ENCODE measurements at regions not wholly inside any gene's neighbourhood (a gene's known extent, or its start where the extent isn't known, plus 50 kb on each side); places are given as distances from the start of the nearest gene placed in this dataset.

GRCh38 chr7:46675456-46675855, 754.4 kb upstream of the IGFBP3 start:
- Mint-ChIP-seq H3K9me3 (ENCODE audit: unreplicated experiment) (no peaks in the 10 kb centered on the region), H3K4me3 (ENCODE audit: unreplicated experiment) (no peak overlapping the region), H3K4me1 (ENCODE audit: unreplicated experiment) (peaks cover 14% of the 10 kb centered on the region), H3K27ac (ENCODE audit: unreplicated experiment) (no peak overlapping the region), H3K36me3 (ENCODE audit: unreplicated experiment) (no peaks in the 10 kb centered on the region), H3K27me3 (ENCODE audit: unreplicated experiment) (no peaks in the 10 kb centered on the region)
- TF ChIP-seq CTCF (IDR thresholded peaks at IDR 0.05) = no peak
- DNase-seq (ENCODE audit: extremely low spot score, unreplicated experiment) = no peak

DNA sequence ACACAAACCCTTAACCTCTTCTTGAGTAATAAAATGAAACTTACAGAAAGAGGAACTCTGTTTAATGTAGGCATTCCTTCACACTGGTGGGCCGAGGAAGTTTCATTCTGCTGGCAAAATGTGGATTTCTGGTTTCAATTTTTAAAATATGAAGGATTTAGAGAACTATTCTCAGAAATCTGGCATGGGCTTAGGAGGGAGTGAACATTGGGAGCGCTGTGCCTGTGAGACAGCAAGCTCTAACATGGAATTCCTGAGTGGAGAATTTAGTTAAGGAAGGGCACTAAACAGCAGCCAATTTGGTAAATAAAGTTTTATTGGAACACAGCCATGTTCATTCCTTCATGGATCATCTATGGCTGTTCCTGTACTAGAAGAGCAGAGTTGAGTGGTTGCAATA, 751.8 kb upstream of the IGFBP3 start:
- DNase-seq (ENCODE audit: extremely low spot score, unreplicated experiment) = no peak
- no peaks in the 10 kb centered on the region for H3K27me3 Mint-ChIP-seq (ENCODE audit: unreplicated experiment)
- H3K4me1 Mint-ChIP-seq (ENCODE audit: unreplicated experiment) = peaks cover 3% of the 10 kb centered on the region
- H3K9me3 Mint-ChIP-seq (ENCODE audit: unreplicated experiment) = no peaks in the 10 kb centered on the region
- no peak overlapping the region for H3K4me3 Mint-ChIP-seq (ENCODE audit: unreplicated experiment)
- no peaks in the 10 kb centered on the region for H3K36me3 Mint-ChIP-seq (ENCODE audit: unreplicated experiment)
- no peak overlapping the region for H3K27ac Mint-ChIP-seq (ENCODE audit: unreplicated experiment)
- no peak for TF ChIP-seq CTCF (IDR thresholded peaks at IDR 0.05)

GRCh38 chr7:46671108-46671769, 750.2 kb upstream of the IGFBP3 start:
- DNase-seq (ENCODE audit: extremely low spot score, unreplicated experiment) = no peak
- Mint-ChIP-seq H3K27ac (ENCODE audit: unreplicated experiment) (no peak overlapping the region), H3K27me3 (ENCODE audit: unreplicated experiment) (no peaks in the 10 kb centered on the region), H3K36me3 (ENCODE audit: unreplicated experiment) (peaks cover 4% of the 10 kb centered on the region), H3K9me3 (ENCODE audit: unreplicated experiment) (peaks cover 16% of the 10 kb centered on the region), H3K4me3 (ENCODE audit: unreplicated experiment) (no peak overlapping the region), H3K4me1 (ENCODE audit: unreplicated experiment) (peaks cover 3% of the 10 kb centered on the region)
- no peak for TF ChIP-seq CTCF (IDR thresholded peaks at IDR 0.05)

DNA sequence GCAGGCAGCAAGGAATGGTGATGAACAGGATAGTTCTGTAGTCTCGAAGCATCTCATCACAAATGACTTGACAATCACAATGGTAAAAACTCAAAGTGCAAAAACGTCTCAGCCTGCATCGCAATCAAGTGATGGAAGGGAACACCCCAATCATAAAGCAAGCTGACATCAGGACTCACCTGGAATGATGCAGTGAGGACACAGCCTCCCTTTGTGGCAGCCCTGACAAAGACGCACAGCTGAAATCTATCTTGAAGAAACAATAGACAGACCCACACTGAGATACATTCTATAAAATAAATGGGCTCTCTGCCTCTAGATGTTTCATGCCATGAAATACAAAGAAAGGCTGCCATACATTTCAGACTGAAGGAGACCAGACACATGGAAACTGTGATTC, 748.0 kb upstream of the IGFBP3 start:
- Mint-ChIP-seq H3K27me3 (ENCODE audit: unreplicated experiment) (no peaks in the 10 kb centered on the region), H3K4me3 (ENCODE audit: unreplicated experiment) (no peak overlapping the region), H3K27ac (ENCODE audit: unreplicated experiment) (no peak overlapping the region), H3K4me1 (ENCODE audit: unreplicated experiment) (peaks cover 11% of the 10 kb centered on the region), H3K9me3 (ENCODE audit: unreplicated experiment) (peaks cover 20% of the 10 kb centered on the region), H3K36me3 (ENCODE audit: unreplicated experiment) (peaks cover 4% of the 10 kb centered on the region)
- no peak for TF ChIP-seq CTCF (IDR thresholded peaks at IDR 0.05)
- DNase-seq (ENCODE audit: extremely low spot score, unreplicated experiment) = no peak

- H3K27me3 Mint-ChIP-seq (ENCODE audit: unreplicated experiment) = no peaks in the 10 kb centered on the region
- no peak overlapping the region for H3K4me3 Mint-ChIP-seq (ENCODE audit: unreplicated experiment)
- peaks cover 22% of the 10 kb centered on the region for H3K4me1 Mint-ChIP-seq (ENCODE audit: unreplicated experiment)
- H3K36me3 Mint-ChIP-seq (ENCODE audit: unreplicated experiment) = peaks cover 4% of the 10 kb centered on the region
- no peak overlapping the region for H3K27ac Mint-ChIP-seq (ENCODE audit: unreplicated experiment)
- TF ChIP-seq CTCF (IDR thresholded peaks at IDR 0.05) = no peak
- no peak for DNase-seq (ENCODE audit: extremely low spot score, unreplicated experiment)
- H3K9me3 Mint-ChIP-seq (ENCODE audit: unreplicated experiment) = peaks cover 20% of the 10 kb centered on the region
Observed at GRCh38 chr7:46664453-46664852, 743.4 kb upstream of the IGFBP3 start.
